Astrocyte (in vitro differentiated cells and primary cell): ENCODE measurements at regions not wholly inside any gene's neighbourhood (a gene's known extent, or its start where the extent isn't known, plus 50 kb on each side); places are given as distances from the start of the nearest gene placed in this dataset.

Experiments
- DNase-seq: peaks from one replicate; pipeline ENCODE4 v3.0.0-alpha.2; 2010; ENCODE audit warnings: low read depth
- FAIRE-seq: peaks from 2 replicates; lab custom pipeline; 2011; peaks lifted over from hg19 to GRCh38; lab: Jason Lieb, UNC
- H2AFZ ChIP-seq: 2 replicates; pipeline ENCODE4 v1.6.0; 2012; ENCODE audit warnings: low read depth, low read length, inconsistent platforms
- H3K27ac ChIP-seq: 2 replicates; pipeline ENCODE4 v1.5.1; 2011; ENCODE audit warnings: low read depth, low read length, inconsistent platforms
- H3K27me3 ChIP-seq: 2 replicates; pipeline ENCODE4 v1.6.0; 2011; ENCODE audit warnings: low read length, inconsistent platforms; ENCODE audit not compliant: insufficient read depth
- H3K36me3 ChIP-seq: 2 replicates; pipeline ENCODE4 v1.5.1; 2011; ENCODE audit warnings: low read length, inconsistent platforms; ENCODE audit not compliant: insufficient read depth
- H3K4me1 ChIP-seq: 2 replicates; pipeline ENCODE4 v1.5.1; 2011; ENCODE audit warnings: low read length, inconsistent platforms; ENCODE audit not compliant: insufficient read depth
- H3K4me2 ChIP-seq: 2 replicates; pipeline ENCODE4 v1.6.0; 2012; ENCODE audit warnings: low read length, inconsistent platforms
- H3K4me3 ChIP-seq: 2 replicates; pipeline ENCODE4 v1.5.1; 2011; ENCODE audit warnings: low read depth, mild to moderate bottlenecking, low read length, inconsistent platforms; ENCODE audit not compliant: insufficient read depth
- H3K79me2 ChIP-seq: 2 replicates; pipeline ENCODE4 v1.6.0; 2012; ENCODE audit warnings: mild to moderate bottlenecking, low read length, inconsistent platforms; ENCODE audit not compliant: insufficient read depth
- H3K9ac ChIP-seq: 2 replicates; pipeline ENCODE4 v1.6.0; 2012; ENCODE audit warnings: mild to moderate bottlenecking, low read length, inconsistent platforms
- H3K9me3 ChIP-seq: 2 replicates; pipeline ENCODE4 v1.5.1; 2012; ENCODE audit warnings: low read depth, mild to moderate bottlenecking, low read length, inconsistent platforms; ENCODE audit not compliant: insufficient read depth
- H4K20me1 ChIP-seq: 2 replicates; pipeline ENCODE4 v1.6.0; 2012; ENCODE audit warnings: low read length, inconsistent platforms; ENCODE audit not compliant: insufficient read depth
- H3K27ac Mint-ChIP-seq: one replicate; pipeline ENCODE4 v1.8.0; 2021; ENCODE audit warnings: mild to moderate bottlenecking, mixed read lengths; ENCODE audit not compliant: unreplicated experiment
- H3K27me3 Mint-ChIP-seq: one replicate; pipeline ENCODE4 v1.8.0; 2021; ENCODE audit warnings: low read depth, mixed read lengths; ENCODE audit not compliant: unreplicated experiment
- H3K36me3 Mint-ChIP-seq: one replicate; pipeline ENCODE4 v1.8.0; 2021; ENCODE audit warnings: low read depth, mixed read lengths; ENCODE audit not compliant: unreplicated experiment
- H3K4me1 Mint-ChIP-seq: one replicate; pipeline ENCODE4 v1.8.0; 2021; ENCODE audit warnings: low read depth, mixed read lengths; ENCODE audit not compliant: unreplicated experiment
- H3K4me3 Mint-ChIP-seq: one replicate; pipeline ENCODE4 v1.8.0; 2021; ENCODE audit warnings: mild to moderate bottlenecking, moderate library complexity, mixed read lengths; ENCODE audit not compliant: unreplicated experiment
- H3K9me3 Mint-ChIP-seq: one replicate; pipeline ENCODE4 v1.8.0; 2021; ENCODE audit warnings: mild to moderate bottlenecking, mixed read lengths; ENCODE audit not compliant: unreplicated experiment
- EZH2 ChIP-seq: IDR thresholded peaks from 2 replicates; pipeline ENCODE4 v1.6.1; 2012; ENCODE audit warnings: mild to moderate bottlenecking, low read length, inconsistent platforms; ENCODE audit not compliant: insufficient read depth
- TF ChIP-seq, protein P1 (sequence below): IDR thresholded peaks from 2 replicates; pipeline ENCODE4 v1.5.1; 2011; ENCODE audit warnings: low read depth, mild to moderate bottlenecking, inconsistent platforms, low read length, moderate library complexity; ENCODE audit not compliant: insufficient read depth

DNA sequence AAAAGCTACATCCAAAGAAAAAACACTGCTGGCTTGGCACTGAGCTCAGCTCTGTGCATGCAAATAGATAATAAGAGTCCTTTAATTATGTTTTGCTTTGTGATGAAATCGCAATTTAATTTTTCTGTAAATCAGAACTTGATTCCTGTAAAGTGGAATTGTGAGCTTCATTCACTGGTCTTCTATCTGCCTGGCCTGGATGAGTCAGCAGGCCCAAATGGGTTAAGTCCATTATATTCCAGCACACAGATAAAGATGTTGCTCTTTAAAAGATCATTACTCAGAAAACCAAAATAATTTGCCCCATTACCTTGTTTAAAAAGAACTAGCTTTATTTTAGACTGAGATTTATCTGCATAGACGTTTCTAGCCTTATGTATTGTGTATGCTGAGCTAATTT is 90.4 kb downstream of the CARTPT start:
- Histone ChIP-seq H3K4me1 (peaks cover 4% of the 10 kb centered on the region), H3K36me3 (no peaks in the 10 kb centered on the region), H3K27me3 (peaks cover 3% of the 10 kb centered on the region), H3K9me3 (no peaks in the 10 kb centered on the region), H2AFZ (no peak overlapping the region), H3K4me2 (no peak overlapping the region), H3K9ac (no peak overlapping the region), H3K27ac (no peak overlapping the region), H3K4me3 (no peak overlapping the region), H3K79me2 (no peaks in the 10 kb centered on the region), H4K20me1 (no peaks in the 10 kb centered on the region)
- H3K27me3 Mint-ChIP-seq = no peaks in the 10 kb centered on the region
- FAIRE-seq = no peak
- no peaks in the 10 kb centered on the region for H3K9me3 Mint-ChIP-seq
- TF ChIP-seq EZH2 = no peak
- TF ChIP-seq, protein P1, sequence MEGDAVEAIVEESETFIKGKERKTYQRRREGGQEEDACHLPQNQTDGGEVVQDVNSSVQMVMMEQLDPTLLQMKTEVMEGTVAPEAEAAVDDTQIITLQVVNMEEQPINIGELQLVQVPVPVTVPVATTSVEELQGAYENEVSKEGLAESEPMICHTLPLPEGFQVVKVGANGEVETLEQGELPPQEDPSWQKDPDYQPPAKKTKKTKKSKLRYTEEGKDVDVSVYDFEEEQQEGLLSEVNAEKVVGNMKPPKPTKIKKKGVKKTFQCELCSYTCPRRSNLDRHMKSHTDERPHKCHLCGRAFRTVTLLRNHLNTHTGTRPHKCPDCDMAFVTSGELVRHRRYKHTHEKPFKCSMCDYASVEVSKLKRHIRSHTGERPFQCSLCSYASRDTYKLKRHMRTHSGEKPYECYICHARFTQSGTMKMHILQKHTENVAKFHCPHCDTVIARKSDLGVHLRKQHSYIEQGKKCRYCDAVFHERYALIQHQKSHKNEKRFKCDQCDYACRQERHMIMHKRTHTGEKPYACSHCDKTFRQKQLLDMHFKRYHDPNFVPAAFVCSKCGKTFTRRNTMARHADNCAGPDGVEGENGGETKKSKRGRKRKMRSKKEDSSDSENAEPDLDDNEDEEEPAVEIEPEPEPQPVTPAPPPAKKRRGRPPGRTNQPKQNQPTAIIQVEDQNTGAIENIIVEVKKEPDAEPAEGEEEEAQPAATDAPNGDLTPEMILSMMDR = no peak
- peaks cover 14% of the 10 kb centered on the region for H3K4me1 Mint-ChIP-seq
- DNase-seq = peak; percentile 38
- H3K36me3 Mint-ChIP-seq = no peaks in the 10 kb centered on the region
- H3K4me3 Mint-ChIP-seq = no peak overlapping the region
- no peak overlapping the region for H3K27ac Mint-ChIP-seq

DNA sequence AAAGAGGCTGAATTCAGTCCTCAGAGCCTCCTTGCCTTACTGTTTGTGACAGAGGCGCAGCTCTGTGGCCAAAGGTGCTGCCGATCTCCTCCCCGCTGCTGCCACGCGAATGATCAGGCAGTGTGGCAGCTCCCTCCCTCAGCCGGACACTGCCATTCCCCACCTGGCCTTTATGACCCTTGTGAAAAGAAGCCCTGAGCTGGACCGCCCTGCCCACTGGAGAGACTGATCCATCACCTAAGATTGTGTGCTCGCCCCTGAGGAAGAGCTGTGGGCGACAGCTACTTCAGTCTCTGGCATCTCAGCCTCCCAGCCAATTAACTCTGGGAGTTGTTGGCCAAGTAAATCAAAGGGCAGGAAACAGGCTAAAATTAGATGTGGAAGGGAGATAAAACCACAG is 90.9 kb downstream of the CARTPT start:
- H3K36me3 ChIP-seq = no peaks in the 10 kb centered on the region
- Mint-ChIP-seq H3K4me1 (peaks cover 14% of the 10 kb centered on the region), H3K9me3 (no peaks in the 10 kb centered on the region), H3K27ac (no peak overlapping the region), H3K27me3 (no peaks in the 10 kb centered on the region), H3K4me3 (no peak overlapping the region), H3K36me3 (no peaks in the 10 kb centered on the region)
- no peak for DNase-seq
- H3K79me2 ChIP-seq = no peaks in the 10 kb centered on the region
- no peak for TF ChIP-seq EZH2
- TF ChIP-seq, protein P1 = no peak
- H3K4me3 ChIP-seq = no peak overlapping the region
- peaks cover 3% of the 10 kb centered on the region for H3K27me3 ChIP-seq
- FAIRE-seq = no peak
- no peak overlapping the region for H3K27ac ChIP-seq
- peak overlapping the region; percentile 45 for H3K4me2 ChIP-seq
- H4K20me1 ChIP-seq = no peaks in the 10 kb centered on the region
- H3K9ac ChIP-seq = no peak overlapping the region
- no peaks in the 10 kb centered on the region for H3K9me3 ChIP-seq
- peaks cover 4% of the 10 kb centered on the region for H3K4me1 ChIP-seq
- H2AFZ ChIP-seq = peak overlapping the region; percentile 59

DNA sequence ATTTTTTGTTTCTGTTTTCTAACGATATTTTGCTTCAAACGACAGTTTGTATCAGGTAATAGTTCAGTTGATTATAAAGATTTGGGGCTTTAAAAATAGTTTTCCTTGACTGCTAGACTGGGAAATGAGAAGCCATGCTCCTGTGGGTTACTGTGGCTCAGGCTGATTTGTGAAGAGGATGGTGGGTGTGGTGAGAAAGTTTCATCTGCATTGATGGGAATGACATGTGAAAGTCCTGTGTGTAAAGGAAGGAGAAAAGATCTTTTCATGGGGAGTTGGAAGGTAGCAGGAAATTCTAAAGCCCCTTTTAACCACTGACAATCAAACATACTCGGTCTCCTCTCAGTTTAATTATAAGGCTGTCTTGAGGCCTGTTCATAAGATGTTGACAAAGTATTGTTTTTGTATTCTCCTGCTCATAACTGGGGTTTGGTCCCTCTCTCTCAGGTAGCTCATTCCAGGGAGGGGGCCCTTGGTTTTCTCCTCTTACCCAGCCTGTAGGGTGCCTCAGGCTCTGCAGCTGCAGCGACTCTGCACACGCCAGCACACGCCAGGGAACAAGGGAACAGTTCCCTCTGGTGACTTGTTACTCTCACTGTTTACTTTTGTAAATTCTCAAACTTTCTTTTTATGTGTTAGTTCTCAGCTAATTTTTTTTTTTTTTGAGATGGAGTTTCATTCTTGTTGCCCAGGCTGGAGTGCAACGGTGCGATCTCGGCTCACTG is 91.6 kb downstream of the CARTPT start:
- Mint-ChIP-seq H3K4me3 (no peak overlapping the region), H3K4me1 (peaks cover 14% of the 10 kb centered on the region), H3K27me3 (no peaks in the 10 kb centered on the region), H3K36me3 (no peaks in the 10 kb centered on the region), H3K27ac (no peak overlapping the region), H3K9me3 (no peaks in the 10 kb centered on the region)
- Histone ChIP-seq H3K9me3 (no peaks in the 10 kb centered on the region), H2AFZ (peak overlapping the region; percentile 59), H3K4me3 (no peak overlapping the region), H4K20me1 (no peaks in the 10 kb centered on the region), H3K4me1 (peaks cover 4% of the 10 kb centered on the region), H3K27me3 (peaks cover 3% of the 10 kb centered on the region), H3K9ac (no peak overlapping the region), H3K79me2 (no peaks in the 10 kb centered on the region), H3K4me2 (peak overlapping the region; percentile 45), H3K27ac (no peak overlapping the region), H3K36me3 (no peaks in the 10 kb centered on the region)
- FAIRE-seq = no peak
- no peak for TF ChIP-seq EZH2
- TF ChIP-seq, protein P1 = no peak
- DNase-seq = no peak
